BLaER1 treated with 17β-estradiol and CSF1 and Interleukin-3, amounts not matched to agents 10 nM and 100 nM (cell line): ENCODE measurements at regions not wholly inside any gene's neighbourhood (a gene's known extent, or its start where the extent isn't known, plus 50 kb on each side); places are given as distances from the start of the nearest gene placed in this dataset.

Experiments used
- H3K27ac ChIP-seq, 11 experiments: shearing (Covaris generic); formaldehyde crosslinking; 2 replicates each; pipeline ENCODE4 v1.8.1; 2022
- H3K27me3 ChIP-seq, 11 experiments: shearing (Covaris generic); formaldehyde crosslinking; 2 replicates each; pipeline ENCODE4 v1.8.1; 2022
- H3K36me3 ChIP-seq, 11 experiments: shearing (Covaris generic); formaldehyde crosslinking; 2 replicates each; pipeline ENCODE4 v1.8.1; 2022
- H3K4me1 ChIP-seq, 10 experiments: shearing (Covaris generic); formaldehyde crosslinking; 2 replicates each; pipeline ENCODE4 v1.8.1; 2022
- H3K4me2 ChIP-seq, 11 experiments: shearing (Covaris generic); formaldehyde crosslinking; 2 replicates each; pipeline ENCODE4 v1.8.1; 2022
- H3K4me3 ChIP-seq, 10 experiments: shearing (Covaris generic); formaldehyde crosslinking; 2 replicates each; pipeline ENCODE4 v1.8.1; 2022
- H3K9ac ChIP-seq, 11 experiments: shearing (Covaris generic); formaldehyde crosslinking; 2 replicates each; pipeline ENCODE4 v1.8.1; 2022
- H3K9me3 ChIP-seq, 11 experiments: shearing (Covaris generic); formaldehyde crosslinking; replicated peaks in 1 of 11; 2 replicates each; pipeline ENCODE4 v1.8.1; 2022
- H4K20me1 ChIP-seq, 11 experiments: shearing (Covaris generic); formaldehyde crosslinking; 2 replicates each; pipeline ENCODE4 v1.8.1; 2022
- Cebpa-rat ChIP-seq, 11 experiments: shearing (Covaris generic); IDR thresholded peaks; 2 replicates each; pipeline ENCODE4 v1.8.1; 2022

DNA sequence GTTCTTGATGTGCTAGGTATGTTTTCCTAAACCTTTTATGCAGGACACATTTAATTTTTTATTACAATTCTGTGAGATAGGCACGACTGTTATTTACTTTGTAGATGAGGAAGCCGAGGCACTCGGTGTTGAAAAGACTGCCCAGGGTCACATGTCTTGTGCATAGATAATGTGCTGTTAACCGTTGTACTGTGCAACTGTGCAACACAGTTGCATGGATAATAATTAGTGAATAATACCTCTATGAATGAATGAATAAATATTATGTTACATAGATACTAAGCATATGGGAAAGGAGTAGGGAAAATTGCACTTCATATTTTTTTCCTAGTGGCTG, 60.3 kb upstream of the DEK start:
- no peaks in the 10 kb centered on the region for H3K27me3 ChIP-seq
- H3K9ac ChIP-seq = no peak overlapping the region
- no peaks in the 10 kb centered on the region for H3K9me3 ChIP-seq
- H3K36me3 ChIP-seq = no peaks in the 10 kb centered on the region
- peak overlapping the region in 2 of 11 experiments; percentile 63 to 82; a peak in 3 of 22 replicates for H3K4me2 ChIP-seq
- no peak overlapping the region for H3K4me3 ChIP-seq
- peaks cover 12 to 55% (median 21%) of the 10 kb centered on the region in 10 experiments; a peak in 17 of 20 replicates for H3K4me1 ChIP-seq
- peak overlapping the region in 2 of 11 experiments; percentile 15 to 18; a peak in 1 of 22 replicates for H3K27ac ChIP-seq
- TF ChIP-seq Cebpa-rat (IDR thresholded peaks at IDR 0.05) = no peak
- H4K20me1 ChIP-seq = no peaks in the 10 kb centered on the region

DNA sequence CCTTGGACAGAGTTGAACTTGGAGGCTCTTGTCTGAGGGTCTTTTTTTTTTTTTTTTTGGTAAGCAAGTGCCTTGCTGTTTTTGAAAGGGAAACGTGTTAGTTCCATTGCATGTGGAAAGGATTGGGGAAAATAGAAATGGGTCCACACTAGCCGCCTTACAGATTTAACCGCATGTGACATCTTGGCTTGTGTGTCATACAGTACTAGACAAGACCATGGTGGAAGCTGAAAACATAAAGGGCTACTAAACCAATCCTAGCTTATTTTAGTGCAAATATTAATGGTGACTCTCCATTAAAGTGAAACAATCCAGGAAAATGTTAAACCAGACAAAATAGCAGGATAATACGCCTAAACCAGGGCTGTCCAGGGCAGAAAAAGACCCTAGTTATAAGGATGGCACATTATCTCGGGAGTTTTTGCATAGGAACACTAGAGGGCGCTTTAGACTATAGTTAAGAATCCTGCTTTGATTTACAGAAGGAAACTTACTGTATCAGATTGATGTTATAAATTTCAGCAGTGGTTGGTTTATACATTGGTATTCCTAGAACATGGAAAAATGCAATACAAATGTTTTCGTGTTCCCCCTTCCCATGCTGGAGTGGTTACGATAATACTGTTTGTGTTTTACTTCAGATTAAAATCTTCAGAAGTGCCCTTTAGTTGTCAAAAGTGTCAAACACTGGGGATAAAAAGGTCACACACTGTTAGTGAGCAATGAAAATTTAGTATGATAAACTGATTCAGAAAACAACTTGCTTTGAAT, 59.8 kb upstream of the DEK start:
- Histone ChIP-seq H3K9ac (no peak overlapping the region), H3K4me2 (peak overlapping the region in 2 of 11 experiments; percentile 63 to 82; a peak in 3 of 22 replicates)

GRCh38 chr6:18317850-18318249, 53.5 kb upstream of the DEK start:
- H3K36me3 ChIP-seq = no peaks in the 10 kb centered on the region
- H3K4me2 ChIP-seq = peak overlapping the region in 3 of 11 experiments; percentile 26 to 43 (median 29); a peak in 4 of 22 replicates
- no peak overlapping the region for H3K27ac ChIP-seq
- no peaks in the 10 kb centered on the region for H4K20me1 ChIP-seq
- TF ChIP-seq Cebpa-rat (IDR thresholded peaks at IDR 0.05) = no peak
- H3K4me3 ChIP-seq = no peak overlapping the region
- H3K4me1 ChIP-seq = peaks cover 0 to 19% (median 6%) of the 10 kb centered on the region in 10 experiments; a peak in 13 of 20 replicates
- no peaks in the 10 kb centered on the region for H3K27me3 ChIP-seq
- no peaks in the 10 kb centered on the region for H3K9me3 ChIP-seq
- H3K9ac ChIP-seq = no peak overlapping the region

More for the DNA sequence above, 59.8 kb upstream of the DEK start:
- Histone ChIP-seq H3K27me3 (no peaks in the 10 kb centered on the region), H3K4me3 (no peak overlapping the region), H3K27ac (no peak overlapping the region), H3K9me3 (no peaks in the 10 kb centered on the region), H4K20me1 (no peaks in the 10 kb centered on the region), H3K36me3 (no peaks in the 10 kb centered on the region), H3K4me1 (peaks cover 12 to 50% (median 20%) of the 10 kb centered on the region in 10 experiments; a peak in 17 of 20 replicates)
- TF ChIP-seq Cebpa-rat (IDR thresholded peaks at IDR 0.05) = no peak

DNA sequence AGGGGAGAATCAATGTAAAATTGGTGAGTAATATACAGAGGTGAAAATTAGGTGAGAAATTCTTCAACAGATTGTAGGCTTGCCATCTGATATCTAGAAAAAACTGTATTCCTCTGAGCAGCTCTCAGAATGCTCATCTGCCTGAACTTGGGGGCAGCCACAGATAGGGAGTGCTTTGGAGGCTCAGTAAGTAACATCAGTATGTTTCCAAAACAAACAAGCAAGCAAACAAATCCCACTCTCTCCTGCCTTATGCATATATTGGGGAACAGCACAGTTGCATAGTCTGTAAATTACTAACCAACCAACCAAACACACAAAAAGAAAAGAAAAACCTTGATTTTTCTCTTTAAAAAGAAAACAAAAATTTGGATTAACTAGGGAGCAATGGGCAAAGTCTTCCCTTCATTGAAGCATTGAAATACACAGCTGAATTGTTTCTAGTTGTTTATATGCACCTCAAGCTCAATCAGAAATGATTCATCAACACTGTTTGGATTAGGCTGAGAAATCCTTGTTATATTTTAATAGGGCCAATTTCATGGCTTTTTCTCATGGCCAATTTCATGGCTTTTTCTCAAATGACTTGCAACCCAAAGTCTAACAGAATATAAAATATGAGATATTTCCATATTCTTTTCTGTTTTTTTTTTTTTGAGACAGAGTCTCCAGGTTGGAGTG, 50.1 kb upstream of the DEK start:
- Histone ChIP-seq H3K9ac (no peak overlapping the region), H3K4me1 (peaks cover 0 to 19% (median 6%) of the 10 kb centered on the region in 10 experiments; a peak in 13 of 20 replicates), H3K4me2 (no peak overlapping the region), H3K27ac (no peak overlapping the region), H3K36me3 (no peaks in the 10 kb centered on the region), H3K27me3 (no peaks in the 10 kb centered on the region), H3K4me3 (no peak overlapping the region), H3K9me3 (peaks cover 8 to 12% (median 11%) of the 10 kb centered on the region in 11 experiments), H4K20me1 (no peaks in the 10 kb centered on the region)
- TF ChIP-seq Cebpa-rat (IDR thresholded peaks at IDR 0.05) = no peak
